Mammary epithelial cell (primary cell): ENCODE measurements at regions not wholly inside any gene's neighbourhood (a gene's known extent, or its start where the extent isn't known, plus 50 kb on each side); places are given as distances from the start of the nearest gene placed in this dataset.

ENCODE experiments used
- EZH2 ChIP-seq: IDR thresholded peaks from 2 replicates; pipeline ENCODE4 v1.6.1; 2012; ENCODE audit warnings: low read length, inconsistent platforms, borderline replicate concordance
- TF ChIP-seq, protein P1 (sequence below), 2 donors: IDR thresholded peaks in 1 of 2; conservative IDR thresholded peaks in 1 of 2; 2 replicates each; pipeline ENCODE4 v1.5.1; 2011 to 2012; ENCODE audit warnings: inconsistent platforms in 2 of 2, low read length in 2 of 2, mild to moderate bottlenecking in 2 of 2, control low read depth in 1 of 2, low read depth in 1 of 2; ENCODE audit not compliant: insufficient read depth in 1 of 2; ENCODE audit errors: extremely low read depth in 1 of 2

DNA sequence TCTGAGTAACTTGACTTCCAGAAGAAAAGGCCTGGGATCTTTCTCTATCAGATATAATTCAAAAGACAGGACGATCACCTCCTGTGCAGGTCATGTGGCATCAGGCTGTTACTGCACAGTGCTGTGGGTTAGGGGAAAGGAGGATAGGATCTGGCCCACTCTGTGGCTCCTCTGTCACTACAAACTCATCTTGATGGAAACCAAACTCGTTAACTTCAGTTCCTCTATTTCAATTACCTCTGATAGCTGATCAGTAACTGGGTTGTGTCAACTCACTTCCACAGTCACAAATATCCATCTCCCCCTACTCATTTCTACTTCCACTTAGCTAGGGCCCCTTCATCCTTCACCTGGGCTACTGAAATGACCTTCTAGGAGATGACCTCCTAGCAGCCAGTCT is 95.2 kb downstream of the RCN1 start:
- TF ChIP-seq, protein P1, sequence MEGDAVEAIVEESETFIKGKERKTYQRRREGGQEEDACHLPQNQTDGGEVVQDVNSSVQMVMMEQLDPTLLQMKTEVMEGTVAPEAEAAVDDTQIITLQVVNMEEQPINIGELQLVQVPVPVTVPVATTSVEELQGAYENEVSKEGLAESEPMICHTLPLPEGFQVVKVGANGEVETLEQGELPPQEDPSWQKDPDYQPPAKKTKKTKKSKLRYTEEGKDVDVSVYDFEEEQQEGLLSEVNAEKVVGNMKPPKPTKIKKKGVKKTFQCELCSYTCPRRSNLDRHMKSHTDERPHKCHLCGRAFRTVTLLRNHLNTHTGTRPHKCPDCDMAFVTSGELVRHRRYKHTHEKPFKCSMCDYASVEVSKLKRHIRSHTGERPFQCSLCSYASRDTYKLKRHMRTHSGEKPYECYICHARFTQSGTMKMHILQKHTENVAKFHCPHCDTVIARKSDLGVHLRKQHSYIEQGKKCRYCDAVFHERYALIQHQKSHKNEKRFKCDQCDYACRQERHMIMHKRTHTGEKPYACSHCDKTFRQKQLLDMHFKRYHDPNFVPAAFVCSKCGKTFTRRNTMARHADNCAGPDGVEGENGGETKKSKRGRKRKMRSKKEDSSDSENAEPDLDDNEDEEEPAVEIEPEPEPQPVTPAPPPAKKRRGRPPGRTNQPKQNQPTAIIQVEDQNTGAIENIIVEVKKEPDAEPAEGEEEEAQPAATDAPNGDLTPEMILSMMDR (conservative IDR thresholded peaks at IDR 0.05 in 1 of 2, IDR thresholded peaks at IDR 0.05 in 1 of 2; ENCODE audit: extremely low read depth in 1 of 2, insufficient read depth in 1 of 2, low read depth in 1 of 2, low read length in 2 of 2), result no peak
- no peak for TF ChIP-seq EZH2
